ENCODE measurements at regions not wholly inside any gene's neighbourhood (a gene's known extent, or its start where the extent isn't known, plus 50 kb on each side); places are given as distances from the start of the nearest gene placed in this dataset.
"Not testable (repeated sequence)": the region's sequence is repeated elsewhere in the genome, so short reads cannot be mapped to it uniquely, and the experiment has no call there.

GRCh38 chr2:128604045-128604444 is 285.4 kb upstream of the HS6ST1 start:
- no peak overlapping the region for H3K4me3 ChIP-seq (replicated peaks in 1 of 2; ENCODE audit: low read depth in 2 of 2, low read length in 2 of 2)
- no peak for DNase-seq (ENCODE audit: low read depth in 2 of 2)
- no peak for TF ChIP-seq CTCF (IDR thresholded peaks at IDR 0.05; ENCODE audit: low read depth, low read length)

- not testable (repeated sequence) for DNase-seq (ENCODE audit: low read depth in 2 of 2)
Observed at GRCh38 chr2:128604581-128604980, 285.9 kb upstream of the HS6ST1 start.

GRCh38 chr2:128605421-128605820 is 286.8 kb upstream of the HS6ST1 start:
- no peak for TF ChIP-seq CTCF (IDR thresholded peaks at IDR 0.05; ENCODE audit: low read depth, low read length)
- DNase-seq (ENCODE audit: low read depth in 2 of 2) = no peak
- H3K4me3 ChIP-seq (replicated peaks in 1 of 2; ENCODE audit: low read depth in 2 of 2, low read length in 2 of 2) = no peak overlapping the region

More at GRCh38 chr2:128604581-128604980, 285.9 kb upstream of the HS6ST1 start:
- not testable (repeated sequence) for H3K4me3 ChIP-seq (replicated peaks in 1 of 2; ENCODE audit: low read depth in 2 of 2, low read length in 2 of 2)

- no peak for TF ChIP-seq CTCF (IDR thresholded peaks at IDR 0.05; ENCODE audit: low read depth, low read length)
- DNase-seq (ENCODE audit: low read depth in 2 of 2) = no peak
- H3K4me3 ChIP-seq (replicated peaks in 1 of 2; ENCODE audit: low read depth in 2 of 2, low read length in 2 of 2) = no peak overlapping the region
Observed at GRCh38 chr2:128605931-128606330, 287.3 kb upstream of the HS6ST1 start.

GRCh38 chr2:128606837-128607236 is 288.2 kb upstream of the HS6ST1 start:
- no peak for DNase-seq (ENCODE audit: low read depth in 2 of 2)
- H3K4me3 ChIP-seq (replicated peaks in 1 of 2; ENCODE audit: low read depth in 2 of 2, low read length in 2 of 2) = no peak overlapping the region
- no peak for TF ChIP-seq CTCF (IDR thresholded peaks at IDR 0.05; ENCODE audit: low read depth, low read length)

- no peak overlapping the region for H3K4me3 ChIP-seq (replicated peaks in 1 of 2; ENCODE audit: low read depth in 2 of 2, low read length in 2 of 2)
- TF ChIP-seq CTCF (IDR thresholded peaks at IDR 0.05; ENCODE audit: low read depth, low read length) = no peak
- no peak for DNase-seq (ENCODE audit: low read depth in 2 of 2)
Observed at GRCh38 chr2:128607440-128607839, 288.8 kb upstream of the HS6ST1 start.

GRCh38 chr2:128607911-128608506 is 289.3 kb upstream of the HS6ST1 start:
- TF ChIP-seq CTCF (IDR thresholded peaks at IDR 0.05; ENCODE audit: low read depth, low read length) = no peak
- DNase-seq (ENCODE audit: low read depth in 2 of 2) = no peak
- H3K4me3 ChIP-seq (replicated peaks in 1 of 2; ENCODE audit: low read depth in 2 of 2, low read length in 2 of 2) = no peak overlapping the region
